Ascending aorta (tissue), 2 donors: ENCODE measurements at regions not wholly inside any gene's neighbourhood (a gene's known extent, or its start where the extent isn't known, plus 50 kb on each side); places are given as distances from the start of the nearest gene placed in this dataset.

ENCODE experiments used
- DNase-seq, 2 donors: peaks; one replicate each; pipeline ENCODE4 v3.0.0-alpha.2; 2019; ENCODE audit warnings: low spot score in 2 of 2
- H3K27ac ChIP-seq, 2 donors: fragments of 200-600 bp; sonication (generic); one replicate each; pipeline ENCODE4 v1.5.1; 2016 to 2017; ENCODE audit warnings: mild to moderate bottlenecking in 1 of 2
- H3K27me3 ChIP-seq: fragments of 200-600 bp; sonication (generic); one replicate; pipeline ENCODE4 v1.5.1; 2017
- H3K36me3 ChIP-seq, 2 donors: fragments of 200-600 bp; sonication (generic); one replicate each; pipeline ENCODE4 v1.5.1; 2016
- H3K4me1 ChIP-seq, 2 donors: fragments of 200-600 bp; sonication (generic); one replicate each; pipeline ENCODE4 v1.5.1; 2016 to 2017; ENCODE audit warnings: mild to moderate bottlenecking in 1 of 2
- H3K4me3 ChIP-seq, 2 donors: fragments of 200-600 bp; sonication (generic); one replicate each; pipeline ENCODE4 v1.5.1; 2016 to 2017; ENCODE audit warnings: mild to moderate bottlenecking in 1 of 2
- H3K9me3 ChIP-seq, 2 donors: fragments of 200-600 bp; sonication (generic); one replicate each; pipeline ENCODE4 v1.5.1; 2016
- CTCF ChIP-seq, 3 experiments: fragments of 200-600 bp in 2 of 3; fragments of 450-650 bp in 1 of 3; sonication (generic) in 2 of 3; IDR thresholded peaks; one replicate each; pipeline ENCODE4 v1.5.1; 2016 to 2019; ENCODE audit warnings: antibody characterized with exemption in 3 of 3, mild to moderate bottlenecking in 1 of 3, moderate library complexity in 1 of 3
- intact Hi-C: fragments of 100-400 bp; cut with DNase I; formaldehyde crosslinking; loops from one replicate; pipeline ENCODE4 v1.15.1; 2023

GRCh38 chr11:122214080-122214479 lies 98.1 kb upstream of the BLID start:
- Histone ChIP-seq H3K4me3 (no peak overlapping the region), H3K27ac (peak overlapping the region; percentile 71 to 90), H3K9me3 (no peaks in the 10 kb centered on the region), H3K27me3 (no peaks in the 10 kb centered on the region), H3K36me3 (no peaks in the 10 kb centered on the region), H3K4me1 (peaks cover 2 to 42% of the 10 kb centered on the region in 2 donors)
- intact Hi-C loops = loop anchor here (2.0 to 10.0 kb wide), 4 partner anchors 93 to 919 kb away; partner anchors contain the start of gene SC5D
- DNase-seq = no peak
- no peak for TF ChIP-seq CTCF (IDR thresholded peaks at IDR 0.05)

- DNase-seq = no peak
- intact Hi-C loops = loop anchor here (5.0 to 10.0 kb wide), 3 partner anchors 94 to 918 kb away; partner anchors contain the start of gene SC5D
- Histone ChIP-seq H3K4me3 (no peak overlapping the region), H3K4me1 (peaks cover 5 to 51% of the 10 kb centered on the region in 2 donors), H3K9me3 (no peaks in the 10 kb centered on the region), H3K36me3 (no peaks in the 10 kb centered on the region), H3K27ac (peak overlapping the region; percentile 71 to 90), H3K27me3 (no peaks in the 10 kb centered on the region)
- no peak for TF ChIP-seq CTCF (IDR thresholded peaks at IDR 0.05)
These were observed 97.2 kb upstream of the BLID start for GRCh38 chr11:122213171-122213570.

GRCh38 chr11:122210367-122210997 lies 94.5 kb upstream of the BLID start:
- Histone ChIP-seq H3K27ac (peak overlapping the region; percentile 71 to 90), H3K27me3 (no peaks in the 10 kb centered on the region), H3K4me3 (peak overlapping the region in 1 of 2 donors; percentile 6), H3K4me1 (peaks cover 5 to 66% of the 10 kb centered on the region in 2 donors), H3K9me3 (no peaks in the 10 kb centered on the region), H3K36me3 (no peaks in the 10 kb centered on the region)
- no peak for TF ChIP-seq CTCF (IDR thresholded peaks at IDR 0.05)
- DNase-seq = no peak
- intact Hi-C loops = loop anchor here (5.0 to 10.0 kb wide), 3 partner anchors 97 to 916 kb away; partner anchors contain the start of gene SC5D

- H3K9me3 ChIP-seq = no peaks in the 10 kb centered on the region
- DNase-seq = peak in 1 of 2 donors; percentile 92
- H3K36me3 ChIP-seq = no peaks in the 10 kb centered on the region
- no peaks in the 10 kb centered on the region for H3K27me3 ChIP-seq
- no peak for TF ChIP-seq CTCF (IDR thresholded peaks at IDR 0.05)
- H3K4me1 ChIP-seq = peaks cover 5 to 62% of the 10 kb centered on the region in 2 donors
- intact Hi-C loops = loop anchor here (5.0 to 10.0 kb wide), 6 partner anchors 98 to 915 kb away; partner anchors contain the start of gene SC5D
- peak overlapping the region in 1 of 2 donors; percentile 6 for H3K4me3 ChIP-seq
- H3K27ac ChIP-seq = peak overlapping the region; percentile 86 to 90
These were observed 93.8 kb upstream of the BLID start for GRCh38 chr11:122209619-122210366.

- Histone ChIP-seq H3K4me3 (peak overlapping the region in 1 of 2 donors; percentile 32), H3K27me3 (no peaks in the 10 kb centered on the region), H3K36me3 (no peaks in the 10 kb centered on the region), H3K27ac (peak overlapping the region; percentile 86 to 90), H3K4me1 (peaks cover 5 to 64% of the 10 kb centered on the region in 2 donors), H3K9me3 (no peaks in the 10 kb centered on the region)
- DNase-seq = no peak
- intact Hi-C loops = loop anchor here (5.0 to 10.0 kb wide), 3 partner anchors 186 to 611 kb away; no protein-coding TSS in a partner anchor
- no peak for TF ChIP-seq CTCF (IDR thresholded peaks at IDR 0.05)
These were observed 92.1 kb upstream of the BLID start for GRCh38 chr11:122207921-122208764.
